ENCODE measurements at regions not wholly inside any gene's neighbourhood (a gene's known extent, or its start where the extent isn't known, plus 50 kb on each side); places are given as distances from the start of the nearest gene placed in this dataset.

DNA sequence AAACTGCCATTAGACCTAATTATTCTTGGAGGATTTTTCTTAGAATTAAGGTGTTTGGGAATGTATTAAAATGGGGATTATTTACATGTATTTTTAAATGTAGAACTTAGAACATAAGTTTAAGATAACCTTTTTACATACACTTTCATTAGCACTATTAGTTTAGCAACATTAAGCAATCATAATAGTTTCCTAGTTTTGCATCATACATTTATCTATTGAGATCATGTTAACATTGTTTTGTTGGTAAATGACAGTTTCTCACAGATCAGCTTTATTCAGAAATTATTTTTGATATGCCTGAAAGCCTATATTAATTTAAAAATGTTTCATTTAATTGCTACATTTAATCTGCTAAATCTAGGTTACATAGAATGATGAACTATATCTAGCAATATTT lies 189.7 kb upstream of the PPP1R3A start (continued):
- TF ChIP-seq, protein P1, sequence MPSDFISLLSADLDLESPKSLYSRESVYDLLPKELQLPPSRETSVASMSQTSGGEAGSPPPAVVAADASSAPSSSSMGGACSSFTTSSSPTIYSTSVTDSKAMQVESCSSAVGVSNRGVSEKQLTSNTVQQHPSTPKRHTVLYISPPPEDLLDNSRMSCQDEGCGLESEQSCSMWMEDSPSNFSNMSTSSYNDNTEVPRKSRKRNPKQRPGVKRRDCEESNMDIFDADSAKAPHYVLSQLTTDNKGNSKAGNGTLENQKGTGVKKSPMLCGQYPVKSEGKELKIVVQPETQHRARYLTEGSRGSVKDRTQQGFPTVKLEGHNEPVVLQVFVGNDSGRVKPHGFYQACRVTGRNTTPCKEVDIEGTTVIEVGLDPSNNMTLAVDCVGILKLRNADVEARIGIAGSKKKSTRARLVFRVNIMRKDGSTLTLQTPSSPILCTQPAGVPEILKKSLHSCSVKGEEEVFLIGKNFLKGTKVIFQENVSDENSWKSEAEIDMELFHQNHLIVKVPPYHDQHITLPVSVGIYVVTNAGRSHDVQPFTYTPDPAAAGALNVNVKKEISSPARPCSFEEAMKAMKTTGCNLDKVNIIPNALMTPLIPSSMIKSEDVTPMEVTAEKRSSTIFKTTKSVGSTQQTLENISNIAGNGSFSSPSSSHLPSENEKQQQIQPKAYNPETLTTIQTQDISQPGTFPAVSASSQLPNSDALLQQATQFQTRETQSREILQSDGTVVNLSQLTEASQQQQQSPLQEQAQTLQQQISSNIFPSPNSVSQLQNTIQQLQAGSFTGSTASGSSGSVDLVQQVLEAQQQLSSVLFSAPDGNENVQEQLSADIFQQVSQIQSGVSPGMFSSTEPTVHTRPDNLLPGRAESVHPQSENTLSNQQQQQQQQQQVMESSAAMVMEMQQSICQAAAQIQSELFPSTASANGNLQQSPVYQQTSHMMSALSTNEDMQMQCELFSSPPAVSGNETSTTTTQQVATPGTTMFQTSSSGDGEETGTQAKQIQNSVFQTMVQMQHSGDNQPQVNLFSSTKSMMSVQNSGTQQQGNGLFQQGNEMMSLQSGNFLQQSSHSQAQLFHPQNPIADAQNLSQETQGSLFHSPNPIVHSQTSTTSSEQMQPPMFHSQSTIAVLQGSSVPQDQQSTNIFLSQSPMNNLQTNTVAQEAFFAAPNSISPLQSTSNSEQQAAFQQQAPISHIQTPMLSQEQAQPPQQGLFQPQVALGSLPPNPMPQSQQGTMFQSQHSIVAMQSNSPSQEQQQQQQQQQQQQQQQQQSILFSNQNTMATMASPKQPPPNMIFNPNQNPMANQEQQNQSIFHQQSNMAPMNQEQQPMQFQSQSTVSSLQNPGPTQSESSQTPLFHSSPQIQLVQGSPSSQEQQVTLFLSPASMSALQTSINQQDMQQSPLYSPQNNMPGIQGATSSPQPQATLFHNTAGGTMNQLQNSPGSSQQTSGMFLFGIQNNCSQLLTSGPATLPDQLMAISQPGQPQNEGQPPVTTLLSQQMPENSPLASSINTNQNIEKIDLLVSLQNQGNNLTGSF (CRISPR knock-in tag; IDR thresholded peaks at IDR 0.05) = no peak

DNA sequence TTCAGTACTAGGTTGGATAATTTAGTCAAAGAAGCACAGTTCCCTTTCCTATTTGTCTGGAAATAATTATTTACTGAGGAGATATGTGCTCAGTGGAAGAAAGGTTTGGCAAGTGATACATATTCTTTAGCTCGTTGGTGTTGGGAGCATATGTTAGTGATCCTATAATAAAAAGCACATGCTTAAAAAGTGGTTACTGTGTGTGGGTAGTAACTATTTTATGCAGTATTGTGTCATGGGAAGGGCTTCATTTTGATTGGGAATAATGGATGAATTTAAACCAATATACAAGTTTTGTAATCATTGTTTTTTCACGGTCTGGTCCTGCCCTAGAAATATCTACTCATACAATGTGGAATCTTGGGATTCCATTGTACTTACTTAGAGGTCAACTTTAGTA lies 188.7 kb upstream of the PPP1R3A start:
- FAIRE-seq (no peak), ATAC-seq (no peak), DNase-seq (ENCODE audit: low spot score) (no peak)
- no TSS peak for BruUV-seq (replicated peaks)
- no peak overlapping the region for H3K27ac ChIP-seq (ENCODE audit: extremely low read length, insufficient read depth, low read length)
- H4K20me1 ChIP-seq (ENCODE audit: insufficient read depth, low read length) = no peaks in the 10 kb centered on the region
- H3K9ac ChIP-seq (ENCODE audit: insufficient read depth, low read depth, low read length) = no peak overlapping the region
- no peak for TF ChIP-seq ZBTB3 (CRISPR knock-in tag; IDR thresholded peaks at IDR 0.05; ENCODE audit: borderline replicate concordance, low read depth)
- TF ChIP-seq ZZZ3 (CRISPR knock-in tag; IDR thresholded peaks at IDR 0.05; ENCODE audit: borderline replicate concordance) = no peak
- no peak for TF ChIP-seq ZNF496 (CRISPR knock-in tag; IDR thresholded peaks at IDR 0.05; ENCODE audit: insufficient replicate concordance)
- TF ChIP-seq ZNF879 (CRISPR knock-in tag; IDR thresholded peaks at IDR 0.05) = no peak
- TF ChIP-seq ZBTB20 (CRISPR knock-in tag; IDR thresholded peaks at IDR 0.05; ENCODE audit: borderline replicate concordance, low read depth) = no peak
- no peak for TF ChIP-seq ZNF556 (CRISPR knock-in tag; IDR thresholded peaks at IDR 0.05; ENCODE audit: borderline replicate concordance)
- TF ChIP-seq, protein P2, sequence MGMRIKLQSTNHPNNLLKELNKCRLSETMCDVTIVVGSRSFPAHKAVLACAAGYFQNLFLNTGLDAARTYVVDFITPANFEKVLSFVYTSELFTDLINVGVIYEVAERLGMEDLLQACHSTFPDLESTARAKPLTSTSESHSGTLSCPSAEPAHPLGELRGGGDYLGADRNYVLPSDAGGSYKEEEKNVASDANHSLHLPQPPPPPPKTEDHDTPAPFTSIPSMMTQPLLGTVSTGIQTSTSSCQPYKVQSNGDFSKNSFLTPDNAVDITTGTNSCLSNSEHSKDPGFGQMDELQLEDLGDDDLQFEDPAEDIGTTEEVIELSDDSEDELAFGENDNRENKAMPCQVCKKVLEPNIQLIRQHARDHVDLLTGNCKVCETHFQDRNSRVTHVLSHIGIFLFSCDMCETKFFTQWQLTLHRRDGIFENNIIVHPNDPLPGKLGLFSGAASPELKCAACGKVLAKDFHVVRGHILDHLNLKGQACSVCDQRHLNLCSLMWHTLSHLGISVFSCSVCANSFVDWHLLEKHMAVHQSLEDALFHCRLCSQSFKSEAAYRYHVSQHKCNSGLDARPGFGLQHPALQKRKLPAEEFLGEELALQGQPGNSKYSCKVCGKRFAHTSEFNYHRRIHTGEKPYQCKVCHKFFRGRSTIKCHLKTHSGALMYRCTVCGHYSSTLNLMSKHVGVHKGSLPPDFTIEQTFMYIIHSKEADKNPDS (CRISPR knock-in tag; IDR thresholded peaks at IDR 0.05) = no peak
- no peak for TF ChIP-seq ZNF598 (CRISPR knock-in tag; IDR thresholded peaks at IDR 0.05; ENCODE audit: borderline replicate concordance)
- TF ChIP-seq HOXA3 (CRISPR knock-in tag; IDR thresholded peaks at IDR 0.05) = no peak
- TF ChIP-seq, protein P3, sequence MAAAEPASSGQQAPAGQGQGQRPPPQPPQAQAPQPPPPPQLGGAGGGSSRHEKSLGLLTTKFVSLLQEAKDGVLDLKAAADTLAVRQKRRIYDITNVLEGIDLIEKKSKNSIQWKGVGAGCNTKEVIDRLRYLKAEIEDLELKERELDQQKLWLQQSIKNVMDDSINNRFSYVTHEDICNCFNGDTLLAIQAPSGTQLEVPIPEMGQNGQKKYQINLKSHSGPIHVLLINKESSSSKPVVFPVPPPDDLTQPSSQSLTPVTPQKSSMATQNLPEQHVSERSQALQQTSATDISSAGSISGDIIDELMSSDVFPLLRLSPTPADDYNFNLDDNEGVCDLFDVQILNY (CRISPR knock-in tag; conservative IDR thresholded peaks at IDR 0.05) = no peak
- TF ChIP-seq KLF15 (CRISPR knock-in tag; IDR thresholded peaks at IDR 0.05; ENCODE audit: borderline replicate concordance) = no peak
- TF ChIP-seq MTA3 (CRISPR knock-in tag; IDR thresholded peaks at IDR 0.05) = no peak
- no peak for TF ChIP-seq FOSL1 (CRISPR knock-in tag; IDR thresholded peaks at IDR 0.05; ENCODE audit: borderline replicate concordance)
- TF ChIP-seq PAF1 (CRISPR knock-in tag; IDR thresholded peaks at IDR 0.05) = no peak
- no peaks in the 10 kb centered on the region for H3K9me3 ChIP-seq (ENCODE audit: low read length)
- H3K27me3 ChIP-seq (ENCODE audit: control insufficient read depth in 1 of 2, insufficient read depth in 2 of 2, low read length in 2 of 2) = no peaks in the 10 kb centered on the region
- no peaks in the 10 kb centered on the region for H3K36me3 ChIP-seq (replicated peaks in 1 of 2; ENCODE audit: control insufficient read depth in 1 of 2, insufficient read depth in 2 of 2, low read length in 2 of 2)
- H3K4me1 ChIP-seq (ENCODE audit: insufficient read depth, low read length) = no peaks in the 10 kb centered on the region
- H3K79me2 ChIP-seq (ENCODE audit: insufficient read depth, low read length) = no peaks in the 10 kb centered on the region
- no peak overlapping the region for H3K4me3 ChIP-seq (replicated peaks in 1 of 3; ENCODE audit: insufficient read depth in 1 of 3, low read depth in 2 of 3, low read length in 3 of 3)
- in situ Hi-C loops (cut with HindIII; ENCODE audit: extremely low pct_ligation_motif_present, low pct_unique_long_range_greater_than_20kb) = no loop called here
- CTCF ChIA-PET (ENCODE audit: low intra/inter-chr PET ratio, low total read pairs) = no interaction called here
- no peak overlapping the region for H2AFZ ChIP-seq (ENCODE audit: low read length)
- WGBS (ENCODE audit: low lambda C conversion rate) = 2% methylated on average over 2 of the region's 2 CpGs
- intact Hi-C loops (cut with micrococcal nuclease; ENCODE audit: unreplicated experiment) = no loop called here
- POLR2A ChIA-PET = no interaction called here
- H3K4me2 ChIP-seq (ENCODE audit: low read depth, low read length) = no peak overlapping the region
